OCI-LY3 (cell line): ENCODE measurements at regions not wholly inside any gene's neighbourhood (a gene's known extent, or its start where the extent isn't known, plus 50 kb on each side); places are given as distances from the start of the nearest gene placed in this dataset.

ENCODE experiments used
- H2AFZ ChIP-seq: fragments of 200-600, 300-600 bp; shearing (Covaris generic); 2 replicates; pipeline ENCODE4 v1.6.0; 2014; ENCODE audit warnings: antibody characterized with exemption, low read depth, low read length
- H3K27ac ChIP-seq: fragments of 200-600, 300-600 bp; sonication (generic); 2 replicates; pipeline ENCODE4 v1.5.1; 2014; ENCODE audit warnings: mild to moderate bottlenecking, low read length, moderate library complexity, mixed read lengths
- H3K27me3 ChIP-seq: fragments of 200-600, 300-600 bp; sonication (generic); 2 replicates; pipeline ENCODE4 v1.6.1; 2014; ENCODE audit warnings: low read depth, low read length, mixed read lengths
- H3K36me3 ChIP-seq: fragments of 200-600, 300-600 bp; sonication (generic); replicated peaks from 2 replicates; pipeline ENCODE3; 2014; ENCODE audit warnings: low read depth, low read length, mixed read lengths
- H3K4me1 ChIP-seq: fragments of 300-600, 200-600 bp; sonication (generic); 2 replicates; pipeline ENCODE4 v1.6.1; 2014; ENCODE audit warnings: low read length, mixed read lengths
- H3K4me2 ChIP-seq: fragments of 200-600, 300-600 bp; sonication (generic); 2 replicates; pipeline ENCODE4 v1.6.1; 2014; ENCODE audit warnings: low read length, mixed read lengths
- H3K4me3 ChIP-seq: fragments of 300-600, 200-600 bp; sonication (generic); 2 replicates; pipeline ENCODE4 v1.5.1; 2014; ENCODE audit warnings: antibody characterized with exemption, mild to moderate bottlenecking, low read length, moderate library complexity
- H3K79me2 ChIP-seq: fragments of 300-600, 200-600 bp; shearing (Covaris generic); 2 replicates; pipeline ENCODE4 v1.6.1; 2014; ENCODE audit warnings: mild to moderate bottlenecking, low read length, mixed read lengths
- H3K9ac ChIP-seq: fragments of 300-600, 200-600 bp; shearing (Covaris generic); 2 replicates; pipeline ENCODE4 v1.6.0; 2014; ENCODE audit warnings: mild to moderate bottlenecking, low read length, moderate library complexity
- H3K9me3 ChIP-seq: fragments of 200-600, 300-600 bp; shearing (Covaris generic); 2 replicates; pipeline ENCODE4 v1.6.1; 2014; ENCODE audit warnings: low read length, mixed read lengths; ENCODE audit not compliant: insufficient read depth
- H4K20me1 ChIP-seq: fragments of 200-600, 300-600 bp; sonication (generic); 2 replicates; pipeline ENCODE4 v1.6.1; 2016; ENCODE audit warnings: low read length, mixed read lengths; ENCODE audit not compliant: insufficient read depth
- CTCF ChIP-seq: fragments of 200-600, 300-600 bp; sonication (generic); IDR thresholded peaks from 2 replicates; pipeline ENCODE4 v1.5.1; 2014; ENCODE audit warnings: antibody characterized with exemption, low read length, low read depth
- EZH2phosphoT487 ChIP-seq: fragments of 200-600 bp; shearing (Covaris generic); IDR thresholded peaks from 2 replicates; pipeline ENCODE4 v1.6.1; 2018; ENCODE audit warnings: antibody characterized with exemption, mixed run types, low read depth

GRCh38 chr2:62578803-62579640 is 73.0 kb upstream of the TMEM17 start:
- no peak overlapping the region for H3K4me2 ChIP-seq
- H2AFZ ChIP-seq: no peak overlapping the region

GRCh38 chr2:62577994-62578781 is 72.2 kb upstream of the TMEM17 start:
- no peaks in the 10 kb centered on the region for H3K9me3 ChIP-seq
- no peak overlapping the region for H3K9ac ChIP-seq
- H3K4me1 ChIP-seq: no peaks in the 10 kb centered on the region
- no peaks in the 10 kb centered on the region for H3K36me3 ChIP-seq
- H3K27me3 ChIP-seq: no peaks in the 10 kb centered on the region
- no peak overlapping the region for H2AFZ ChIP-seq
- H3K4me3 ChIP-seq: no peak overlapping the region
- no peak overlapping the region for H3K27ac ChIP-seq
- TF ChIP-seq CTCF (no peak), EZH2phosphoT487 (no peak)
- H3K79me2 ChIP-seq: no peaks in the 10 kb centered on the region
- H3K4me2 ChIP-seq: no peak overlapping the region
- H4K20me1 ChIP-seq: no peaks in the 10 kb centered on the region

More at GRCh38 chr2:62578803-62579640, 73.0 kb upstream of the TMEM17 start:
- Histone ChIP-seq H3K27ac (no peak overlapping the region), H3K36me3 (no peaks in the 10 kb centered on the region), H3K79me2 (no peaks in the 10 kb centered on the region), H3K4me3 (no peak overlapping the region), H3K9me3 (no peaks in the 10 kb centered on the region), H4K20me1 (no peaks in the 10 kb centered on the region), H3K27me3 (no peaks in the 10 kb centered on the region), H3K4me1 (no peaks in the 10 kb centered on the region), H3K9ac (no peak overlapping the region)
- TF ChIP-seq EZH2phosphoT487 (no peak), CTCF (no peak)

GRCh38 chr2:62576276-62576939 is 70.4 kb upstream of the TMEM17 start:
- Histone ChIP-seq H3K36me3 (no peaks in the 10 kb centered on the region), H3K27me3 (no peaks in the 10 kb centered on the region), H4K20me1 (no peaks in the 10 kb centered on the region), H3K4me1 (no peaks in the 10 kb centered on the region), H3K79me2 (no peaks in the 10 kb centered on the region), H3K9ac (no peak overlapping the region), H3K27ac (no peak overlapping the region), H3K4me3 (no peak overlapping the region), H2AFZ (no peak overlapping the region), H3K4me2 (no peak overlapping the region), H3K9me3 (no peaks in the 10 kb centered on the region)
- TF ChIP-seq EZH2phosphoT487 (no peak), CTCF (no peak)

GRCh38 chr2:62573936-62574335 is 67.9 kb upstream of the TMEM17 start:
- no peak overlapping the region for H3K27ac ChIP-seq
- H3K27me3 ChIP-seq: no peaks in the 10 kb centered on the region
- TF ChIP-seq EZH2phosphoT487 (no peak), CTCF (no peak)
- no peak overlapping the region for H2AFZ ChIP-seq
- no peaks in the 10 kb centered on the region for H4K20me1 ChIP-seq
- no peak overlapping the region for H3K9ac ChIP-seq
- H3K9me3 ChIP-seq: no peaks in the 10 kb centered on the region
- H3K79me2 ChIP-seq: no peaks in the 10 kb centered on the region
- H3K36me3 ChIP-seq: no peaks in the 10 kb centered on the region
- peaks cover 17% of the 10 kb centered on the region for H3K4me1 ChIP-seq
- H3K4me2 ChIP-seq: no peak overlapping the region
- H3K4me3 ChIP-seq: no peak overlapping the region
